Stimulated activated naive CD8-positive, alpha-beta T cell treated with anti-CD3 and anti-CD28 coated beads, Interleukin-15, amount 100 ng/mL, for 72 hours (primary cell): ENCODE measurements at regions not wholly inside any gene's neighbourhood (a gene's known extent, or its start where the extent isn't known, plus 50 kb on each side); places are given as distances from the start of the nearest gene placed in this dataset.

ENCODE experiments used
- ATAC-seq: fragments of 150-1000 bp; cut with Tn5 transposase; 2 replicates; pipeline ENCODE4 v1.10.0; 2021; ENCODE audit warnings: mild to moderate bottlenecking, moderate library complexity
- DNase-seq, 2 donors: peaks; one replicate each; pipeline ENCODE4 v3.0.0; 2021 to 2022
- H3K27ac Mint-ChIP-seq, 2 donors: one replicate each; pipeline ENCODE4 v1.8.0; 2022; ENCODE audit warnings: mild to moderate bottlenecking in 2 of 2, mixed read lengths in 2 of 2, moderate library complexity in 2 of 2
- H3K27me3 Mint-ChIP-seq: one replicate; pipeline ENCODE4 v1.8.0; 2022; ENCODE audit warnings: mixed read lengths
- H3K4me1 Mint-ChIP-seq: one replicate; pipeline ENCODE4 v1.8.0; 2022; ENCODE audit warnings: mild to moderate bottlenecking, mixed read lengths
- H3K4me3 Mint-ChIP-seq, 2 donors: one replicate each; pipeline ENCODE4 v1.8.0; 2022; ENCODE audit warnings: mild to moderate bottlenecking in 2 of 2, mixed read lengths in 2 of 2, moderate library complexity in 1 of 2
- H3K9me3 Mint-ChIP-seq, 2 donors: one replicate each; pipeline ENCODE4 v1.8.0; 2022; ENCODE audit warnings: mixed read lengths in 2 of 2

DNA sequence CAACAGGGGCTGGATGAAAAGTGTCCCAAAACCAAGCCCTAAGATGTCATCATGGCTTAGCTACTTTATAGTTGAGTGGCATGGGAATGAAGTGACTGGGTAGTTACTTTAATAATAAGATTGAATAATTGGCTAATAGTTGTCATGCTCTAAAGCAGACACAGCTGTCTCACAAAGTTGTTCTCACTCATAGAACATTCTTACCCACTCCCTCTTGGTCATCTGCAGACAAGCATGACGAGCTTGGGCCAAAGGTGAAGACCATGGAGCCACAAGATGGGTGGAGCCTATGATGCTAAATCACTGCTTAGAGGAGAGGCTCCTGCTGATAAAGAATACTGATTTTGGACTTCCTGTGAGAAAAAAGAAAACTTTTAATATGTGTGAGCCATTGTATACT is 62.4 kb upstream of the MMADHC start:
- Mint-ChIP-seq H3K4me3 (no peak overlapping the region), H3K4me1 (no peaks in the 10 kb centered on the region), H3K27me3 (peaks cover 33% of the 10 kb centered on the region), H3K9me3 (no peaks in the 10 kb centered on the region), H3K27ac (no peak overlapping the region)
- DNase-seq (no peak), ATAC-seq (no peak)

DNA sequence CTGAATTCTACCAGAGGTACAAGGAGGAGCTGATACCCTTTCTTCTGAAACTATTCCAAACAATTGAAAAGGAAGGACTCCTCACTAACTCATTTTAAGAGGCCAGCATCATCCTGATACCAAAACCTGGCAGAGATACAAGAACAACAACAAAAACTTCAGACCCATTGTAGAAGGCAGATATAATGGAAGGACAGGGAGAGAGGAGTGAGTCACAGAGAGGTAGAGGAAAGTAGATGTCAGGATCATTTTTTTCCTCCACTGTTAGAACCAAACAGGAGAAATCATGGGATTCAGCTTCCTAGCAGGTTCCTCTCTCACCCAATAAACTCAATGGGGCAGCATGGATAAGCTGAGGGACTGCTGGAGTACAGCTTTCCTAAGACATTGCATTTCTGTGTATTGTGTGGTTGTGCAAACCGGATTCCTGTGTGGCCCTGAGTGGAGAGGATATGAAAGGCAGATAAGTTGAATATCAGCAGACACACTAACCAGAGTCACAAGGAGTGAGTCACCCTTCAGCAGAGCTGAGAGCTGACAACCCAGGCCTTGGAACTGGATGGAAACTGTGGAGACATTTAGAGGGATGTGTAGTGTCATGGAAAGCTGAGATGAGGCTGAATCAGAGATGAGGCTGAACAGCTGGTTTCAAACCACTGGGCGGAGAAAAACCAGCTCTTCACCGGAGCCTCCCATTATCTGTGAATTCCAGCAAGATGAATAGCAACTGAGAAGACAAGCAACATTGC is 60.9 kb upstream of the MMADHC start:
- H3K27me3 Mint-ChIP-seq = peaks cover 28% of the 10 kb centered on the region
- H3K4me3 Mint-ChIP-seq = no peak overlapping the region
- no peak for ATAC-seq
- no peaks in the 10 kb centered on the region for H3K4me1 Mint-ChIP-seq
- H3K9me3 Mint-ChIP-seq = peaks cover 5 to 6% of the 10 kb centered on the region in 2 donors
- DNase-seq = no peak
- H3K27ac Mint-ChIP-seq = no peak overlapping the region

DNA sequence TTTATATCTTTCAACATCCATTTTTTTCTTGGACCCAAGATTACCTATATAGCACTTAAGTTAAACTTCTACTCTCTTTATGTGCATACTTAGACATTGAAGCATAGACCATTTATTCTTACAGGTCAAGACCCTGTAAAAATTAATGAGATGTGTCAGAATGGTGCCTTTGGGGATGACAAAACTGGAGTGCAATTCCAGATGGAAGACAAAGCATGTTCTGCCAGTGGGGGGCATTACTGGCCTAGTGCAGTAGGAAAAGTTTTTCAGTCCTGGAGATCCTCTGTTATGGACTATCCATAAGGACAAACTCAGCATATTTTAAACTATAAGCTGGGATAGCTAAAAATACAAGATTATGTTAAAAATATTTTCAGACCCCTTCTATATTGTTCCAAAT is 57.8 kb upstream of the MMADHC start:
- DNase-seq (no peak), ATAC-seq (no peak)
- H3K27me3 Mint-ChIP-seq = peaks cover 37% of the 10 kb centered on the region
- H3K27ac Mint-ChIP-seq = no peak overlapping the region
- no peak overlapping the region for H3K4me3 Mint-ChIP-seq
- peaks cover 5 to 14% of the 10 kb centered on the region in 2 donors for H3K9me3 Mint-ChIP-seq
- no peaks in the 10 kb centered on the region for H3K4me1 Mint-ChIP-seq
